ENCODE measurements at regions not wholly inside any gene's neighbourhood (a gene's known extent, or its start where the extent isn't known, plus 50 kb on each side); places are given as distances from the start of the nearest gene placed in this dataset.

- no peak for TF ChIP-seq CTCF (IDR thresholded peaks at IDR 0.05)
- no peak for TF ChIP-seq POLR2A (IDR thresholded peaks at IDR 0.05)
These were observed 278.5 kb upstream of the RGPD4 start for GRCh38 chr2:107548216-107548615.
